Activated CD4-positive, alpha-beta T cell treated with anti-CD3 and anti-CD28 coated beads, Interleukin-2, amount 10 ng/mL, durations not matched to agents 7 days and 5 days (primary cell): ENCODE measurements at regions not wholly inside any gene's neighbourhood (a gene's known extent, or its start where the extent isn't known, plus 50 kb on each side); places are given as distances from the start of the nearest gene placed in this dataset.
"Not testable (repeated sequence)": the region's sequence is repeated elsewhere in the genome, so short reads cannot be mapped to it uniquely, and the experiment has no call there.

Source experiments
- CTCF ChIA-PET: fragments of 350-600 bp; sonication (Branson Sonifier 250); formaldehyde crosslinking; loops from one replicate; lab custom pipeline; 2021; ENCODE audit warnings: antibody characterized with exemption; lab: Charles Lee
- POLR2A ChIA-PET: fragments of 350-600 bp; sonication (Branson Sonifier 250); formaldehyde crosslinking; loops from one replicate; lab custom pipeline; 2021; ENCODE audit warnings: antibody characterized with exemption; lab: Charles Lee
- DNase-seq: peaks from one replicate; pipeline ENCODE4 v3.0.0-alpha.2; 2020
- H3K27ac Mint-ChIP-seq: one replicate; pipeline ENCODE4 v1.8.0; 2021; ENCODE audit warnings: mild to moderate bottlenecking, moderate library complexity, mixed read lengths
- H3K27me3 Mint-ChIP-seq: one replicate; pipeline ENCODE4 v1.8.0; 2021; ENCODE audit warnings: mixed read lengths
- H3K36me3 Mint-ChIP-seq: one replicate; pipeline ENCODE4 v1.8.0; 2021; ENCODE audit warnings: low read depth, mixed read lengths
- H3K4me1 Mint-ChIP-seq: one replicate; pipeline ENCODE4 v1.8.0; 2021; ENCODE audit warnings: mixed read lengths
- H3K4me3 Mint-ChIP-seq: one replicate; pipeline ENCODE4 v1.8.0; 2021; ENCODE audit warnings: mild to moderate bottlenecking, moderate library complexity, mixed read lengths
- H3K9me3 Mint-ChIP-seq: one replicate; pipeline ENCODE4 v1.8.0; 2021; ENCODE audit warnings: mixed read lengths

- ChIA-PET POLR2A (no interaction called here), CTCF (no interaction called here)
- no peak overlapping the region for H3K4me3 Mint-ChIP-seq
- H3K27me3 Mint-ChIP-seq = no peaks in the 10 kb centered on the region
- no peak overlapping the region for H3K27ac Mint-ChIP-seq
- no peak for DNase-seq
- no peaks in the 10 kb centered on the region for H3K36me3 Mint-ChIP-seq
- no peaks in the 10 kb centered on the region for H3K9me3 Mint-ChIP-seq
- no peaks in the 10 kb centered on the region for H3K4me1 Mint-ChIP-seq
These were observed 186.2 kb downstream of the RCHY1 start for GRCh38 chr4:75327804-75328512.

DNA sequence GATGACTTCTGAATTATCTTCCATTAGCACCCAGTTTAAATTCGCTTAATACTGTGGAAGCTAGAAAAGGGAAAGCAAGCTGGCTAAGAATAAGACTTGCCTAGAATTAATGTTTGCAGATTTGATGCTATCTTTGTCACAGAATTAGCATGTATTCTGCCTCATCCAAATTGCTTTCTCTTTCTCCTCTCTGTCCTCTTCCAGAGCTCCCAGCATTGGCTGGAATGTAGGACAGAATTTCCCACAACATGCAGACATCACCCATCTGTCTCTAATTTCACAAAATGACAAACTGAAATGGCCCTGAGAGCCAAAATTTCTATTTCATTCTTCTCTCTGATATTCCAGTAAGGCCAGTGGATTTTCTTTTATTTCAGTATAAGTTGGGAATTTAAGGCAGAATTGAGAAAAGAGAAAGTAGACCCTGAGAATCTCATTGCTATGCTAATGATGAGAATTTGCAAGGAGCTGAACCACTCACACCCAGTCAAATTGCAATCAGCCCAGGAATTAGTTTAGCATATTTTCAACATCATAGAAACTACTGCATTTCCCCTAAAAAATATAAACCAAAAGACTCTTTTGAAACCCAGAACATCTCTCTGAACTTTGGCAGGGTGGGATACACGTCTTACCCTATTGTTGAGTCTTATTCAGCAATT lies 188.8 kb downstream of the RCHY1 start:
- Mint-ChIP-seq H3K27ac (no peak overlapping the region), H3K27me3 (no peaks in the 10 kb centered on the region), H3K36me3 (no peaks in the 10 kb centered on the region), H3K9me3 (no peaks in the 10 kb centered on the region), H3K4me3 (no peak overlapping the region), H3K4me1 (no peaks in the 10 kb centered on the region)
- ChIA-PET POLR2A (no interaction called here), CTCF (interaction anchor here (0.7 kb wide), 1 partner anchor 10 kb away, joined by 3 read pairs; no protein-coding TSS in a partner anchor)
- DNase-seq = no peak

- DNase-seq = no peak
- Mint-ChIP-seq H3K27me3 (no peaks in the 10 kb centered on the region), H3K9me3 (peaks cover 2% of the 10 kb centered on the region), H3K4me3 (no peak overlapping the region), H3K36me3 (no peaks in the 10 kb centered on the region), H3K4me1 (no peaks in the 10 kb centered on the region), H3K27ac (no peak overlapping the region)
- CTCF ChIA-PET = no interaction called here
- POLR2A ChIA-PET = no interaction called here
These were observed 192.7 kb downstream of the RCHY1 start for GRCh38 chr4:75321484-75321883.

- H3K9me3 Mint-ChIP-seq = peaks cover 13% of the 10 kb centered on the region
These were observed 196.6 kb downstream of the RCHY1 start for GRCh38 chr4:75317641-75318040.

GRCh38 chr4:75308049-75308448 lies 206.2 kb downstream of the RCHY1 start:
- Mint-ChIP-seq H3K27ac (no peak overlapping the region), H3K4me1 (no peaks in the 10 kb centered on the region), H3K4me3 (no peak overlapping the region), H3K36me3 (no peaks in the 10 kb centered on the region), H3K9me3 (peaks cover 3% of the 10 kb centered on the region), H3K27me3 (no peaks in the 10 kb centered on the region)
- ChIA-PET POLR2A (no interaction called here), CTCF (no interaction called here)
- no peak for DNase-seq

More at GRCh38 chr4:75317641-75318040, 196.6 kb downstream of the RCHY1 start:
- H3K4me3 Mint-ChIP-seq, DNase-seq, H3K4me1 Mint-ChIP-seq, H3K27ac Mint-ChIP-seq, POLR2A ChIA-PET, CTCF ChIA-PET, H3K36me3 Mint-ChIP-seq, H3K27me3 Mint-ChIP-seq: not testable (repeated sequence)

- CTCF ChIA-PET = no interaction called here
- Mint-ChIP-seq H3K9me3 (no peaks in the 10 kb centered on the region), H3K27me3 (no peaks in the 10 kb centered on the region), H3K36me3 (no peaks in the 10 kb centered on the region), H3K27ac (no peak overlapping the region), H3K4me1 (no peaks in the 10 kb centered on the region), H3K4me3 (no peak overlapping the region)
- no peak for DNase-seq
- POLR2A ChIA-PET = no interaction called here
These were observed 207.7 kb downstream of the RCHY1 start for GRCh38 chr4:75306506-75306905.

DNA sequence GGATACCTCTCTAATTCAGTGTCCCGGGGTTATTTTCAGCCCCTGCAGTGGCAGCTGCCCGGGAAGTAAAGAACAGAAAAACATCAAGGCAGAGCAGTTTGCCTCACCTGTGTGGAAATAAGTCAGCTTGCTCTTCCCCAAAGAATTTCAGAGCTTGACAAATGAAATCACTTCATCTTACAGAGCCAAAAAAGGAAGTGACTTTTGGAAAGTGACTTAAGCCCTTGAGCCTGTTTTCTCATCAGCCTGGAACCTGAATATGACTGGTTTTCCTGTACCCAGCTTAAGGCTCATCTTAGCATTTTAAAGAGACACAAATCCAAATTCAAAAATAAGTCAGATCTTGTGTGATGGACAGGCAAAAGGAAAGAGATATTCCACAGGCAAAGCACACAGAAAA lies 211.6 kb downstream of the RCHY1 start:
- Mint-ChIP-seq H3K4me3 (no peak overlapping the region), H3K27me3 (no peaks in the 10 kb centered on the region), H3K4me1 (no peaks in the 10 kb centered on the region), H3K27ac (no peak overlapping the region), H3K36me3 (no peaks in the 10 kb centered on the region), H3K9me3 (peaks cover 3% of the 10 kb centered on the region)
- CTCF ChIA-PET = no interaction called here
- DNase-seq = no peak
- POLR2A ChIA-PET = no interaction called here

DNA sequence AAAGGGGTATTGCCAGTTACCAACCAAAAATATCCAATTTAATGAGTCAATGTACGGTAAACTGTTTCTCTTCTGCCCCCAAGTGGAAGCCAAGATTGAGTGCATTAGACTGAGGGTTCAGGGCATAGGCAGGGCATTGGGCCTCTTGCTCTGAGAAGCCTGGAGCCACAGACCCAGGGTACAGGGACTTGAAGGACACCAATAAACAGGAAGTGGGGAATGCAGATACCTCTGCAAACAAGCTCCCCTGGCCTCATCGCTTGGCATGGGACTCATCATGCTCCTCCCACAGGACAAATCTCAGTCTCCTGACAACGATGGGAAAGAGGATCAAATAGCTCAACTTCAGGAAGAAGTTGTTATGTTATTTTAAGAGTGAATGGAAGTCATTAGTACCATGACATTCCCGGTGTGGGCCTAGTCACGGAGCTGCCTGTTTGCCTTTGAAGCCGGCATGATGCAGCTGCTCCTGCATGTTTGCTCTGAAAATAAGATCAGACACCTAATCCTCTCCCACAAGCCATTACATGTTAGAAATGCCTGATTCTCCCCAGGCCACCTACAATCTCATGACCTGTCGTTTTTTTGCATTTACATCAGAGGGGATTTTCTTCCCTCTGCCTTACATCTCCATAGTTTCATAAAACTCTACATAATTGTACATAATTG lies 224.2 kb downstream of the RCHY1 start:
- DNase-seq = no peak
- no peaks in the 10 kb centered on the region for H3K4me1 Mint-ChIP-seq

GRCh38 chr4:75287738-75288517 lies 226.3 kb downstream of the RCHY1 start:
- DNase-seq = no peak
- Mint-ChIP-seq H3K4me3 (no peak overlapping the region), H3K27ac (no peak overlapping the region), H3K9me3 (no peaks in the 10 kb centered on the region), H3K4me1 (no peaks in the 10 kb centered on the region), H3K36me3 (no peaks in the 10 kb centered on the region), H3K27me3 (no peaks in the 10 kb centered on the region)
- ChIA-PET CTCF (no interaction called here), POLR2A (no interaction called here)

More for the DNA sequence above, 224.2 kb downstream of the RCHY1 start:
- Mint-ChIP-seq H3K36me3 (no peaks in the 10 kb centered on the region), H3K4me3 (no peak overlapping the region), H3K27me3 (no peaks in the 10 kb centered on the region), H3K9me3 (no peaks in the 10 kb centered on the region), H3K27ac (no peak overlapping the region)
- POLR2A ChIA-PET = interaction anchor here (0.6 kb wide), 1 partner anchor 968 kb away, joined by 3 read pairs; no protein-coding TSS in a partner anchor
- CTCF ChIA-PET = no interaction called here

- no peaks in the 10 kb centered on the region for H3K36me3 Mint-ChIP-seq
- no peaks in the 10 kb centered on the region for H3K4me1 Mint-ChIP-seq
- no peak overlapping the region for H3K27ac Mint-ChIP-seq
- H3K9me3 Mint-ChIP-seq = no peaks in the 10 kb centered on the region
- POLR2A ChIA-PET = no interaction called here
- CTCF ChIA-PET = no interaction called here
- H3K4me3 Mint-ChIP-seq = no peak overlapping the region
- no peak for DNase-seq
- no peaks in the 10 kb centered on the region for H3K27me3 Mint-ChIP-seq
These were observed 228.4 kb downstream of the RCHY1 start for GRCh38 chr4:75285837-75286236.

GRCh38 chr4:75284831-75285230 lies 229.4 kb downstream of the RCHY1 start:
- no peak for DNase-seq
- H3K4me3 Mint-ChIP-seq = no peak overlapping the region
- H3K9me3 Mint-ChIP-seq = no peaks in the 10 kb centered on the region
- H3K27ac Mint-ChIP-seq = no peak overlapping the region
- no peaks in the 10 kb centered on the region for H3K4me1 Mint-ChIP-seq
- H3K36me3 Mint-ChIP-seq = no peaks in the 10 kb centered on the region
- ChIA-PET POLR2A (no interaction called here), CTCF (no interaction called here)
- H3K27me3 Mint-ChIP-seq = no peaks in the 10 kb centered on the region

GRCh38 chr4:75280461-75280860 lies 233.7 kb downstream of the RCHY1 start:
- POLR2A ChIA-PET, H3K4me1 Mint-ChIP-seq: not testable (repeated sequence)

DNA sequence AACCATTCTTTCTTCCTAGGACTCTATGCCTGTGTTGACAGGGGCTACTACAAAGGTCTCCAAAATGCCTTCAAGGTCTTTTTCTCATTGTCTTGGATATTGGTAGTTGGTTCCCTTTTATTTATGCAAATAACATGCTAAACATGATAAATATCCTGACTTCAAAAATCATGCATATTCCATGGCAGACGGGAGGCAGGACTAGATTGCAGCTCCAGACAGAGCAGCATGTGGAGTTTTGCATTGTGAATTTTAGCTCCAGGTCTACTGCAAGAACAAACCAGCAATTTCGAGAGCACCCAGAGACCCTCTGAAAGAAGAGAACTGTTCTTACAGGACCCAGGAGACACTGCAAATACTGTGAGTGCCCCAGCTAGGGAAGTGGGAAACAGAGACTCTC lies 254.9 kb downstream of the RCHY1 start:
- H3K4me1 Mint-ChIP-seq = no peaks in the 10 kb centered on the region
- ChIA-PET CTCF (no interaction called here), POLR2A (no interaction called here)
- H3K36me3 Mint-ChIP-seq = no peaks in the 10 kb centered on the region
- H3K9me3 Mint-ChIP-seq = no peaks in the 10 kb centered on the region
- no peaks in the 10 kb centered on the region for H3K27me3 Mint-ChIP-seq
- no peak for DNase-seq
- no peak overlapping the region for H3K4me3 Mint-ChIP-seq
- H3K27ac Mint-ChIP-seq = no peak overlapping the region

More at GRCh38 chr4:75280461-75280860, 233.7 kb downstream of the RCHY1 start:
- CTCF ChIA-PET, H3K27ac Mint-ChIP-seq, DNase-seq, H3K27me3 Mint-ChIP-seq, H3K36me3 Mint-ChIP-seq, H3K4me3 Mint-ChIP-seq, H3K9me3 Mint-ChIP-seq: not testable (repeated sequence)
